CD4-positive, alpha-beta T cell treated with Interleukin-15 for 4 hours (primary cell): ENCODE measurements at regions not wholly inside any gene's neighbourhood (a gene's known extent, or its start where the extent isn't known, plus 50 kb on each side); places are given as distances from the start of the nearest gene placed in this dataset.
"Not testable (repeated sequence)": the region's sequence is repeated elsewhere in the genome, so short reads cannot be mapped to it uniquely, and the experiment has no call there.

Experiments used
- DNase-seq: peaks from one replicate; pipeline ENCODE4 v3.0.0-alpha.2; 2020; ENCODE audit warnings: low spot score

- no peak for DNase-seq
These were observed 303.5 kb downstream of the TEX29 start for GRCh38 chr13:111623743-111624505.

GRCh38 chr13:111625526-111626315, 305.3 kb downstream of the TEX29 start:
- DNase-seq: no peak

GRCh38 chr13:111626371-111627305, 306.2 kb downstream of the TEX29 start:
- no peak for DNase-seq

- no peak for DNase-seq
These were observed 307.2 kb downstream of the TEX29 start for GRCh38 chr13:111627596-111627995.

- DNase-seq: no peak
These were observed 308.6 kb downstream of the TEX29 start for GRCh38 chr13:111629016-111629415.

- no peak for DNase-seq
These were observed 309.0 kb downstream of the TEX29 start for GRCh38 chr13:111629457-111629856.

GRCh38 chr13:111629926-111630325, 309.5 kb downstream of the TEX29 start:
- DNase-seq: no peak

- DNase-seq: no peak
These were observed 310.0 kb downstream of the TEX29 start for GRCh38 chr13:111630406-111630805.

- DNase-seq: not testable (repeated sequence)
These were observed 310.8 kb downstream of the TEX29 start for GRCh38 chr13:111631271-111631670.

GRCh38 chr13:111632906-111633305, 312.5 kb downstream of the TEX29 start:
- DNase-seq: no peak

GRCh38 chr13:111633401-111633800, 313.0 kb downstream of the TEX29 start:
- DNase-seq: no peak

GRCh38 chr13:111634410-111634809, 314.0 kb downstream of the TEX29 start:
- no peak for DNase-seq

GRCh38 chr13:111636271-111636670, 315.8 kb downstream of the TEX29 start:
- no peak for DNase-seq

GRCh38 chr13:111636804-111637203, 316.4 kb downstream of the TEX29 start:
- DNase-seq: no peak

- DNase-seq: no peak
These were observed 316.9 kb downstream of the TEX29 start for GRCh38 chr13:111637365-111637764.

- no peak for DNase-seq
These were observed 317.8 kb downstream of the TEX29 start for GRCh38 chr13:111638233-111638632.

GRCh38 chr13:111639196-111639705, 318.8 kb downstream of the TEX29 start:
- no peak for DNase-seq

- DNase-seq: no peak
These were observed 319.6 kb downstream of the TEX29 start for GRCh38 chr13:111640006-111640405.

- DNase-seq: no peak
These were observed 320.0 kb downstream of the TEX29 start for GRCh38 chr13:111640476-111640875.

GRCh38 chr13:111642156-111642767, 321.8 kb downstream of the TEX29 start:
- no peak for DNase-seq

- no peak for DNase-seq
These were observed 324.3 kb downstream of the TEX29 start for GRCh38 chr13:111644750-111645149.

GRCh38 chr13:111645198-111645597, 324.8 kb downstream of the TEX29 start:
- no peak for DNase-seq
